Gastroesophageal sphincter (tissue), 3 donors: ENCODE measurements at regions not wholly inside any gene's neighbourhood (a gene's known extent, or its start where the extent isn't known, plus 50 kb on each side); places are given as distances from the start of the nearest gene placed in this dataset.

Experiments used
- EP300 ChIP-seq: sonication (generic); formaldehyde crosslinking; IDR thresholded peaks from one replicate; pipeline ENCODE4 v1.6.1; 2017; ENCODE audit warnings: antibody characterized with exemption, mild to moderate bottlenecking
- POLR2A ChIP-seq, 2 donors: fragments of 450-650 bp; IDR thresholded peaks; one replicate each; pipeline ENCODE4 v1.6.1; 2017; ENCODE audit warnings: antibody characterized with exemption in 2 of 2, mild to moderate bottlenecking in 2 of 2, moderate library complexity in 1 of 2
- POLR2AphosphoS5 ChIP-seq: sonication (generic); formaldehyde crosslinking; IDR thresholded peaks from one replicate; pipeline ENCODE4 v1.6.1; 2017; ENCODE audit warnings: antibody characterized with exemption
- TF ChIP-seq, protein P1 (sequence below), 4 experiments: fragments of 200-600 bp in 2 of 4; fragments of 450-650 bp in 2 of 4; sonication (generic) in 1 of 4; IDR thresholded peaks; one replicate each; pipeline ENCODE4 v1.5.1; 2017 to 2019; ENCODE audit warnings: antibody characterized with exemption in 4 of 4, mild to moderate bottlenecking in 2 of 4, moderate library complexity in 2 of 4

DNA sequence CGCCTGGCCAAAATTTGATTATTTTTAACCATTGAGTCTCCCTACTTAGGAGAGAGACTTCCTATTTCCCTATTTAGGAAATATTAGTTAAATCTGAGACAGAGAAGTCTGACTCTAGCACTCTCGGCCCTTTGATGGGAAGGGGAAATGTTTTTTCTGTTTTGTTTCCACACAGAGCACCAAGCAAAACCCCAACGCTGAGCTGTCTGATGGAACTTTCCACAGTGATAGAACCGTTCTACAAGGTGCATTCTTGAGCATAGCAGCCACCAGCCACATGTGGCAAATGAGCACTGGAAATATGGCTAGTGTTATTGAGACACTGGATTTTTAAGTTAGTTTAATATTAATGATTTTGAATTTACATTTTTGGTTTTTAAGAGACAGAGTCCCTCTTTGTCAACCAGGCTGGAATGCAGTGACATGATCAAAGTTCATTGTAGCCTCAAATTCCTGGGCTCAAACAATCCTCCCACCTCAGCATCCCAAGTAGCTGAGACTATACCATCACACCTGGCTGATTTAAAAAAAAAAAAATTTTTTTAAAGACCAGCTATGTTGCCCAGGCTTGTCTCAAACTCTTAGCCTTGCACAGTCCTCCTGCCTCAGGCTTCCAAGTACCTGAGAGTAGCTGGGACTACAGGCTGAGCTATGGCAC is 77.3 kb upstream of the GALNT2 start:
- TF ChIP-seq, protein P1, sequence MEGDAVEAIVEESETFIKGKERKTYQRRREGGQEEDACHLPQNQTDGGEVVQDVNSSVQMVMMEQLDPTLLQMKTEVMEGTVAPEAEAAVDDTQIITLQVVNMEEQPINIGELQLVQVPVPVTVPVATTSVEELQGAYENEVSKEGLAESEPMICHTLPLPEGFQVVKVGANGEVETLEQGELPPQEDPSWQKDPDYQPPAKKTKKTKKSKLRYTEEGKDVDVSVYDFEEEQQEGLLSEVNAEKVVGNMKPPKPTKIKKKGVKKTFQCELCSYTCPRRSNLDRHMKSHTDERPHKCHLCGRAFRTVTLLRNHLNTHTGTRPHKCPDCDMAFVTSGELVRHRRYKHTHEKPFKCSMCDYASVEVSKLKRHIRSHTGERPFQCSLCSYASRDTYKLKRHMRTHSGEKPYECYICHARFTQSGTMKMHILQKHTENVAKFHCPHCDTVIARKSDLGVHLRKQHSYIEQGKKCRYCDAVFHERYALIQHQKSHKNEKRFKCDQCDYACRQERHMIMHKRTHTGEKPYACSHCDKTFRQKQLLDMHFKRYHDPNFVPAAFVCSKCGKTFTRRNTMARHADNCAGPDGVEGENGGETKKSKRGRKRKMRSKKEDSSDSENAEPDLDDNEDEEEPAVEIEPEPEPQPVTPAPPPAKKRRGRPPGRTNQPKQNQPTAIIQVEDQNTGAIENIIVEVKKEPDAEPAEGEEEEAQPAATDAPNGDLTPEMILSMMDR (IDR thresholded peaks at IDR 0.05), result no peak
- TF ChIP-seq POLR2A (IDR thresholded peaks at IDR 0.05) (no peak), POLR2AphosphoS5 (no peak), EP300 (no peak)
